ENCODE measurements at regions not wholly inside any gene's neighbourhood (a gene's known extent, or its start where the extent isn't known, plus 50 kb on each side); places are given as distances from the start of the nearest gene placed in this dataset.

DNA sequence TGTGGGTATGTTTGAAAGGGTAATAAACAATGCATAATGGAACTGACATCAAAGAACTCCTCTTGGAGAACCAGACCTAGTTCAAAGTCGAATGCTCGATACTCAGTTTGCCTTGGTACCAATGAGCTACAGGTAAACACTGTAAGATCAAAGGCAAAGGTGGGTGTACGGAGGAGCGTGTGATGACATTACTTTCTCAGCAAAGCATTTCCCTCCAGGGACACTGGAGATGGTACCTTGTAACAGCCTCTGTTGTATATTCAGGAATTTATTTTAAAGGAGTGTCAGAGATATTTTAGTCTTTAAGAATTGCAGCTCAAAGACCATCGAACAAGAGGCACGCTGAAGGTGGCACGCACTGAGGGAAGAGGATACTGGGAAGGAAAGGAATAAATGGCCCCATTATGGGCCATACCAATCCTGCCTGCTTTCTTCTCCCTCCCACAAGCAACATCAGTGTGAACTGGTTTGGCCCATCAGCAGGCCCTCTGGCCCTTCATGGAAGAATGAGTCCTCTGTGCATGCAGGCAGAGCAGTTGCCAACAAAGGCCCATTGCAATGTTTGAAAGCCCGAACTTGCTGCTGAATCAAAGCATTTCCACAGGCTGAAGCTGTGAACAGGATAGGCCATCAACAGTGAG is 410.2 kb downstream of the ACTL7B start:
- TF ChIP-seq SUZ12 (IDR thresholded peaks at IDR 0.05; ENCODE audit: extremely low read depth, insufficient read depth, insufficient read length) (no peak), ZNF274 (IDR thresholded peaks at IDR 0.05; ENCODE audit: low read depth, low read length) (no peak), YY1 (IDR thresholded peaks at IDR 0.05; ENCODE audit: insufficient read depth, insufficient read length) (no peak)

Measured in NT2/D1 (cell line).